Uterus (tissue), 2 donors: ENCODE measurements at regions not wholly inside any gene's neighbourhood (a gene's known extent, or its start where the extent isn't known, plus 50 kb on each side); places are given as distances from the start of the nearest gene placed in this dataset.

Experiments used
- CTCF ChIP-seq, 4 experiments: fragments of 200-600 bp in 2 of 4; fragments of 450-650 bp in 2 of 4; sonication (generic) in 2 of 4; IDR thresholded peaks; one replicate each; pipeline ENCODE4 v1.5.1; 2016 to 2019; ENCODE audit warnings: antibody characterized with exemption in 4 of 4, mild to moderate bottlenecking in 2 of 4, moderate library complexity in 1 of 4
- POLR2A ChIP-seq, 2 donors: fragments of 450-650 bp; IDR thresholded peaks; one replicate each; pipeline ENCODE4 v1.6.1; 2016; ENCODE audit warnings: antibody characterized with exemption in 2 of 2, mild to moderate bottlenecking in 1 of 2, moderate library complexity in 1 of 2

GRCh38 chr11:95692526-95693260 is 96.9 kb downstream of the FAM76B start:
- TF ChIP-seq CTCF (IDR thresholded peaks at IDR 0.05) = no peak
- no peak for TF ChIP-seq POLR2A (IDR thresholded peaks at IDR 0.05)
